NCI-H2196 (cell line): ENCODE measurements at regions not wholly inside any gene's neighbourhood (a gene's known extent, or its start where the extent isn't known, plus 50 kb on each side); places are given as distances from the start of the nearest gene placed in this dataset.
"Not testable (repeated sequence)": the region's sequence is repeated elsewhere in the genome, so short reads cannot be mapped to it uniquely, and the experiment has no call there.

ENCODE experiments used
- DNase-seq: peaks from one replicate; lab custom pipeline; 2025; ENCODE audit not compliant: unreplicated experiment; lab: John Stamatoyannopoulos, UW

GRCh38 chr13:87736849-87737385, 65.7 kb downstream of the SLITRK5 start:
- no peak for DNase-seq

- no peak for DNase-seq
Observed at GRCh38 chr13:87754097-87754496, 82.9 kb downstream of the SLITRK5 start.

DNA sequence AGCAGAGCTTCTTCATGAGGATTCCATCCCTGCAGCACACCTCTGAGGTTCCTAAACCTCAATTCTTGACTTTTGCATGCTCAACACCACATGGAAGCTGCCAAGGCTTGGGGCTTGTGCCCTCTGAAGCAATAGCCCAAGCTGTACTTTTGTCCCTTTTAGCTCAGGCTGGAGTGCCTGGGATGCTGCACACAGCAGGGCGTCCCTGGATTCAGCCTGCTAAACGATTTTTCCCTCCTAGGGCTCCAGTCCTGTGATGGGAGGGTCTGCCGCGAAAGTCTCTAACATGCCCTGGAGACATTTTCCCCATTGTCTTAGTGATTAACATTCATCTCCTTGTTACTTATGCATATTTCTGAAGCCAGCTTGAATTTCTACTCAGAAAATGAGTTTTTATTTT, 98.3 kb downstream of the SLITRK5 start:
- no peak for DNase-seq

- DNase-seq: no peak
Observed at GRCh38 chr13:87777387-87777786, 106.2 kb downstream of the SLITRK5 start.

DNA sequence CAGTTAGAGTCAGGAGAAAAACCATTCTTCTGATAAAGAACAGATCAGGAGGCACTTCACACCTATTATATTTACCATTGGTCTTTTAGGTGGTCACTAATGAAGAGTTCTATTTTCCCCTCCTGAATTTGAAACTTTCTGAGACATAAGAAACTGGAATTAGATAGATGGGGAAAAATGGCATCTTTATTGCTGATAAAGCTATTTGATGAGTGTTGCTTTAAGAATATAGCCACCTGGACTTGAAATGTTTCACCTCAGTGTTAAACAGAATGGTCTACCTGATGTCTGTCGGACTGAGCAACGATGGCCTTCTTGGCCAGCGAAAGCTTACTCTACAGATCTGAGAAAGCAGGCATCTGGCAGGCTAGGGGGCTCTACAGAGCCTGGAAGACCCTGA, 107.0 kb downstream of the SLITRK5 start:
- no peak for DNase-seq

GRCh38 chr13:87779426-87779825, 108.3 kb downstream of the SLITRK5 start:
- DNase-seq: no peak

DNA sequence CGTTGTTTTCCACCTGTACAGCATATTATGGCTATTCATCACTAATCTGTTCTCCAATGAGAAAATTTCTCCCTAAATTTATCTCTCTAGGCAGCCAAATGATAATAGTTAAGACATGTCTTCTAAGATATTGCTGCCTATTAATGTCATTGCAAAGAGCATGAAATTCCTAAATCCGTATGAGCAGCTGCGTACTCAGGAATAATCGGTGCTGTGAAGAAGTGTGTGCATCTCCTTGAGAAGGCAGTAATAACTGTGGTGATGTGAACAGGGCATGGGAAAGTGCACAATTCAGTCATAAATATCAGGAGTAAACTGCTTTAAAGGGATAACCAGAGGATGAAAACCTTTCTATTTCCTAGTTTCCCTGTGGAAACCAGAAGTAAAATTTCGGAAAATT, 112.2 kb downstream of the SLITRK5 start:
- DNase-seq: no peak

DNA sequence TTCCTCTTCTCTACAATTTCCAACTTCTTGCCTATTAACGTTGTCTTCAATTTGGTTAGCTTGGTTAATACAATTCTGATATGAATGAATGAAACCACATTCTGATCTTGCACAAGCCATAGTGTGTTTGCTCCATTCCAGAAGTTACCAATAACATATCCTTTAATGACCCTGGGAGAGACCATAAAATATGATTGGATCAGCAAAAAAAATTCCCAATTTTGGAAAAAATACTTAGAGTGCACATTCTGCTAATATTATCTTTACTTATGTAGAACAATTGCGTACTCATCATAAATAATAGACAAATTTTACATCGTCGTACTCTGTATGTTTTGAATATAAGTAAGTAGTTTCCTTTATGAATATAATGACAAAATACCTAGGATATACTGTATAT, 117.2 kb downstream of the SLITRK5 start:
- DNase-seq: no peak

DNA sequence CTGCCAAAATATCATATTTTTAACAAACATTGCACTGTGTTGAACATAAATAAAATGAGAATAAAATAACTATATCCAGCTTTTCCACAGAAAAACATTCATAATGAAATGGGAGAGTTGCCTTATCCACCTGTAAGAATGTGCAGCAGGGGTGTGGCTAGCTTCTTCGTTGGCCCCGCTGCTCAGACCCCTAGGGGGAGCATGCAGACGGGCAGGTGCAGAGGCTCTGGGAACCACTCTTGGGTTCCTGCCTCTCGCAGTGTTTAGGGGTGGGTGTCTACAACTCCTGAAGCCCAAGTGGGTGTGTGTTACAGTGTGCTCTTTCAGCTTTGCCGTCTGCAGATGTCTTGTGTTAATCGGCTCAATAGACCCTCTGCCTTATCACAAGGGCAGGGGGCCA, 121.7 kb downstream of the SLITRK5 start:
- no peak for DNase-seq

DNA sequence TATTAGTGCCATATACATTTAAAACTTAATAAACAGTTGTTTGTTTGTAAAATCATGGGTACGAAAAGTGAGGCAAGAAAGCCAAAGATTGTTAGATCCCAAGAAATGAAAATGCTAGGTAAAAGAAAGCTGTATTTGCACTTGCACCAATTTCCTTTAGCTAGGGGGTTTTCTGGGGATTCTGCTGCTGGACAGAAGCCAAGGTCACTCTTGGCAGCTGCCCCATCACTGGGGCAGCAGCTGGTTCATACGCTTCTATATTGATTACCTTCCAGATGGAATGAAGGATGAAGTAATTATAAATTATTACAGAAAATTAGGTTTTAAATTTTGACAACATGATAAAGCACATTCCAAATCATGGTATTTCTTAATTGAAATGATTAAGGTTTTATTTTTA, 127.4 kb downstream of the SLITRK5 start:
- no peak for DNase-seq

DNA sequence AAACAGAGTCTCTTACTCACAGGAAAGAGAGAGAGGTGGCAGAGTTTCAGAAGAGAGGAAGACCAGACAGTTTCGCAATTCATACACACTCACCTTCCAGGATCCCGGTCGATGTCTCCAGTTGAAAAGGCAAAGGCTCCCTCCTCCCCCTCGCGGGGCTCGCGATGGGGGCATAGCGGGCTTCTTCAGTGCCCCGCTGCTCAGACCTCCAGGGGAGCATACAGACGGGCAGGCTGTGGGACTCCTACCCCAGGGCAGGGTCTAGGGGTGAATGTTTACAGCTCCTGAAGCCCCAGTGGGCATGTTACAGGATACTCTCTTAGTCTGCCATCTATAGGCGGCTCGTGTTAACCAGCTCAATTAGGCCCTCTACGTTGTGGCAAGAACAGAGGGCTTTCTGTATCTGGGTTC, 139.2 kb downstream of the SLITRK5 start:
- DNase-seq: no peak

GRCh38 chr13:87810920-87811344, 139.8 kb downstream of the SLITRK5 start:
- DNase-seq: no peak

- no peak for DNase-seq
Observed at GRCh38 chr13:87814403-87814802, 143.2 kb downstream of the SLITRK5 start.

DNA sequence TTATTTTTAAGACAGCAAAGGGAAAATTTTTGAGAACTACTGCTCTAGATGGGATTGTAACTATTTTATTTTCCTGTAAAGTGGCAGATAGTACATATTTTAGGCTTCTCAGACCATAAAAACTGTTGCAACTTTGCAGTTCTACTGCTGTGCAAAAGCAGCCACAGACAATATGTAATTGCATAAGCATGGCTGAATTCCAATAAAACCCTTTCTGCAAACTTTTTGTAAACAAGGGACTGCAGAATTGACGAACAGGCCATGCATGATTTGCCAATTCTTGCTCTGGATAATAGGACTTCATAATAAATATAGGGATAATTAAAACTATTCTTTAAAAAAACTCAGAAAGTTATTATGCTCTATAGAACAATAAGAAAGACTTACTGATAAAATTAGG, 149.1 kb downstream of the SLITRK5 start:
- DNase-seq: no peak

DNA sequence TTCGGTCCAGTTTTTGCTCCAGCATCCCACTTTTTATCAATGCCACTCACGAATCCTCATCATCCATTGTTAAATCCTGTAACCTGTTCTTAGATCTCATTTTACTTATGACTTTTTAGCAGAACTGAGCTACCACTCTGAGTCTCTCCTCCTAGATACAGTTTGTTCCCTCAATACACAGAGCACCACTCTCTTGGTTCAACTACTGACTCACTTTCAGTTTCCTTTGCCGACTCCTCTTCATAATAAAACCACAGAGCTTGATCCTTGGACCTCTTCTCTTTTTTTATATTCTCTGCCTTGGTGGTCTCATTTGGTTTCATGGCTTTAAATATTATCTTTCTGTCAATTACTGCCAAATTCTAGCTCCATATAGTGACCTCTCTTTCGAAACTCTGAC, 150.3 kb downstream of the SLITRK5 start:
- DNase-seq: no peak

- not testable (repeated sequence) for DNase-seq
Observed at GRCh38 chr13:87826301-87826700, 155.1 kb downstream of the SLITRK5 start.

DNA sequence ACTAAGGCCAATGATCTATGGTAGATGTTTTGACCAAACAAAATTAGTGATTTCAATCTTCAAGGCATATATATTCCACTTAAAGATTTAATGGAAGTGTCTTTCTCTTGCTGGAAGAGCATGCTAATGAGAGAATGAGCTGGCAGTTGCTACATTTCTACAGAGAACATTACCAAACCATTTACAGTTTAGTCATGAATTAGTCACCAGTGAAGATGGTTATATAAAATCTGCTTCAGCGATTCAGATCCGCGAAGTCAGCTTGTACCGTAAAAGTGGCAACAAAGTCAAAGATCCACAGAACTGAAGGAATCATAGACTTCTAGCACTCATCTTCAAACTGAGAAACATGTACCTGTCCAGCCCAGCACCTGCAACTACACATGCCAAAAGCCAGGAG, 156.3 kb downstream of the SLITRK5 start:
- no peak for DNase-seq

DNA sequence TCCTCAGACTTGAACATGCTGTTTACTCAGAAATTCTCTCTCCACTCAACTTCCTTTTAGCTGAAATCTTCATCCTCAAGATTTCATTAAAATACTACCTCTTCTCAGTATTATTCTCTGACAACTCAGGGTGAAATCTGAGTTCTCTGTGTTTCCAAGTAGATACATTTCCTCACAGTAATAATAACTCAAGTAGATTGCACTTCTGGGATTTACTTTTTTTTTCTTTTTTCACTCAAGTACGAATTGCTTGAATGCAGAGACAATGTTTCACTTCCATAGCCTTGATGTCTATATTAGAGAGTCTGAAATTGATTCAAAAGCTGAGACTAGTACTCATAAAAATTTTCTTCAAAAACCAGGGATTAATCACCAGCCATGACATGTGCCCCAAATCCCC, 166.4 kb downstream of the SLITRK5 start:
- DNase-seq: no peak

DNA sequence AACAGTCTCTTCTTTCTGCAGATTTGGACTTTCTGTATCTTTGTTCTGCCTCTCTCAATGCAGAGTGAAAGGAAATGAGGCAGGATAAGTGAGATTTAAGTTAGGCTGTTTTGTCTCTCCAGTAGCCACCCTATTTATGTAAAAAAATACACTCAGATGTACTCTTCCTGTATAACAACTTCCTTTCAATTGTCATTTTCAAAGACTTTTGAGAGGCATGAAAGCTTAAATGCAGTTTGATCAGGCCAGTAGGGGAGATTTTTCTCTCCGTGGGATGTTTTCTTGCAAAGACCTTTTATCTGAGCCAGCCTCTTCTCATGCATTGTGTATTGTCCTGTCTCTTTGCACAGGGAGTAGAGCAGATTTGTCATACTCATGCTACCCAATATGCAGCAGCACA, 166.8 kb downstream of the SLITRK5 start:
- no peak for DNase-seq

GRCh38 chr13:87851410-87851809, 180.2 kb downstream of the SLITRK5 start:
- no peak for DNase-seq

DNA sequence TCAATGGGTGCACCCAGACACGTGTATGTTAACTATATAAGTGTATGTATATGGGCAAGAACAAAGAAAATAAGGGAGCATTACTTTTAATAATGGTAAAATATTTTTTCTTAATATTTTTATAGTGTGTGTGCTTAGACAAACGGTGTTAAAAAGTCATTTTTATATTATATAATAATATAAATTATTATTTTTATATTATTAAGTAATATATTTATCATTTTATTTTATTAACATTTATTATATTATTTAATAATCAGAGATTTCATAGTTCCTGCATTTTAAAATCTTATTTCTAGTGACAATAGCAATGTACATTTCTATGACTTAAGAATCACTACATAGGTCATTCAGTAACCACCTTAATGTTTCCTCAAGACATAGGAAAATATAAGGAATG, 184.4 kb downstream of the SLITRK5 start:
- no peak for DNase-seq

- DNase-seq: no peak
Observed at GRCh38 chr13:87859261-87859660, 188.1 kb downstream of the SLITRK5 start.

- no peak for DNase-seq
Observed at GRCh38 chr13:87867426-87867825, 196.3 kb downstream of the SLITRK5 start.

GRCh38 chr13:87868731-87869130, 197.6 kb downstream of the SLITRK5 start:
- DNase-seq: no peak
